ENCODE measurements at regions not wholly inside any gene's neighbourhood (a gene's known extent, or its start where the extent isn't known, plus 50 kb on each side); places are given as distances from the start of the nearest gene placed in this dataset.

GRCh38 chr6:139644821-139645220 is 270.4 kb upstream of the CITED2 start:
- ChIA-PET CTCF (interaction anchor here (1.7 kb wide), 1 partner anchor 17 kb away, joined by 5 read pairs; no protein-coding TSS in a partner anchor), POLR2A (no interaction called here)
- no peak for DNase-seq
- peaks cover 1% of the 10 kb centered on the region for H3K9me3 Mint-ChIP-seq (ENCODE audit: low read depth)
- no peak overlapping the region for H3K27ac Mint-ChIP-seq
- no peak overlapping the region for H3K4me3 Mint-ChIP-seq
- H3K27me3 Mint-ChIP-seq: peaks cover 4% of the 10 kb centered on the region
- no peak for ATAC-seq
- intact Hi-C loops (cut with DNase I, micrococcal nuclease): no loop called here
- H3K36me3 Mint-ChIP-seq (ENCODE audit: low read depth): no peaks in the 10 kb centered on the region
- peaks cover 5% of the 10 kb centered on the region for H3K4me1 Mint-ChIP-seq

GRCh38 chr6:139643986-139644385 is 269.5 kb upstream of the CITED2 start:
- H3K9me3 Mint-ChIP-seq (ENCODE audit: low read depth): peaks cover 1% of the 10 kb centered on the region
- peaks cover 5% of the 10 kb centered on the region for H3K4me1 Mint-ChIP-seq
- no peaks in the 10 kb centered on the region for H3K36me3 Mint-ChIP-seq (ENCODE audit: low read depth)
- ChIA-PET CTCF (interaction anchor here (1.7 kb wide), 1 partner anchor 17 kb away, joined by 5 read pairs; no protein-coding TSS in a partner anchor), POLR2A (no interaction called here)
- no peak overlapping the region for H3K4me3 Mint-ChIP-seq
- ATAC-seq (no peak), DNase-seq (no peak)
- intact Hi-C loops (cut with DNase I, micrococcal nuclease): loop anchor here in 1 of 2 experiments (2.0 kb wide), 1 partner anchor 17 kb away; no protein-coding TSS in a partner anchor
- H3K27me3 Mint-ChIP-seq: peaks cover 3% of the 10 kb centered on the region
- H3K27ac Mint-ChIP-seq: no peak overlapping the region

GRCh38 chr6:139642346-139642745 is 267.9 kb upstream of the CITED2 start:
- H3K4me1 Mint-ChIP-seq: peaks cover 5% of the 10 kb centered on the region
- DNase-seq: no peak
- no peak overlapping the region for H3K4me3 Mint-ChIP-seq
- no peaks in the 10 kb centered on the region for H3K36me3 Mint-ChIP-seq (ENCODE audit: low read depth)
- H3K27me3 Mint-ChIP-seq: peaks cover 3% of the 10 kb centered on the region
- POLR2A ChIA-PET: no interaction called here
- no peak for ATAC-seq
- H3K9me3 Mint-ChIP-seq (ENCODE audit: low read depth): peaks cover 1% of the 10 kb centered on the region
- CTCF ChIA-PET: no interaction called here
- H3K27ac Mint-ChIP-seq: no peak overlapping the region
- intact Hi-C loops (cut with DNase I, micrococcal nuclease): loop anchor here in 1 of 2 experiments (2.0 kb wide), 1 partner anchor 18 kb away; no protein-coding TSS in a partner anchor

- no peak overlapping the region for H3K27ac Mint-ChIP-seq
- intact Hi-C loops (cut with DNase I, micrococcal nuclease): no loop called here
These were observed 266.9 kb upstream of the CITED2 start for GRCh38 chr6:139641376-139641775.

GRCh38 chr6:139640921-139641320 is 266.5 kb upstream of the CITED2 start:
- intact Hi-C loops (cut with DNase I, micrococcal nuclease): no loop called here
- DNase-seq (no peak), ATAC-seq (no peak)
- peaks cover 3% of the 10 kb centered on the region for H3K27me3 Mint-ChIP-seq
- POLR2A ChIA-PET: no interaction called here
- H3K27ac Mint-ChIP-seq: no peak overlapping the region
- no peak overlapping the region for H3K4me3 Mint-ChIP-seq
- CTCF ChIA-PET: no interaction called here
- no peaks in the 10 kb centered on the region for H3K9me3 Mint-ChIP-seq (ENCODE audit: low read depth)
- peaks cover 5% of the 10 kb centered on the region for H3K4me1 Mint-ChIP-seq
- no peaks in the 10 kb centered on the region for H3K36me3 Mint-ChIP-seq (ENCODE audit: low read depth)

More at GRCh38 chr6:139641376-139641775, 266.9 kb upstream of the CITED2 start:
- Mint-ChIP-seq H3K4me3 (no peak overlapping the region), H3K27me3 (peaks cover 3% of the 10 kb centered on the region), H3K4me1 (peaks cover 5% of the 10 kb centered on the region), H3K36me3 (ENCODE audit: low read depth) (no peaks in the 10 kb centered on the region), H3K9me3 (ENCODE audit: low read depth) (no peaks in the 10 kb centered on the region)
- ChIA-PET CTCF (no interaction called here), POLR2A (no interaction called here)
- ATAC-seq (no peak), DNase-seq (no peak)

GRCh38 chr6:139640448-139640847 is 266.0 kb upstream of the CITED2 start:
- DNase-seq: no peak
- Mint-ChIP-seq H3K36me3 (ENCODE audit: low read depth) (no peaks in the 10 kb centered on the region), H3K4me3 (no peak overlapping the region), H3K27ac (no peak overlapping the region), H3K27me3 (peaks cover 3% of the 10 kb centered on the region), H3K4me1 (peaks cover 5% of the 10 kb centered on the region), H3K9me3 (ENCODE audit: low read depth) (no peaks in the 10 kb centered on the region)
- intact Hi-C loops (cut with DNase I, micrococcal nuclease): no loop called here
- CTCF ChIA-PET: no interaction called here
- ATAC-seq: no peak
- POLR2A ChIA-PET: interaction anchor here (0.6 kb wide), 1 partner anchor 31 kb away, joined by 4 read pairs; no protein-coding TSS in a partner anchor

GRCh38 chr6:139639507-139639906 is 265.1 kb upstream of the CITED2 start:
- POLR2A ChIA-PET: no interaction called here
- CTCF ChIA-PET: no interaction called here
- Mint-ChIP-seq H3K4me3 (no peak overlapping the region), H3K4me1 (peaks cover 5% of the 10 kb centered on the region), H3K9me3 (ENCODE audit: low read depth) (no peaks in the 10 kb centered on the region), H3K27me3 (peaks cover 3% of the 10 kb centered on the region), H3K36me3 (ENCODE audit: low read depth) (no peaks in the 10 kb centered on the region), H3K27ac (no peak overlapping the region)
- intact Hi-C loops (cut with DNase I, micrococcal nuclease): no loop called here
- DNase-seq: no peak
- ATAC-seq: no peak

- ATAC-seq (no peak), DNase-seq (no peak)
- H3K9me3 Mint-ChIP-seq (ENCODE audit: low read depth): no peaks in the 10 kb centered on the region
- POLR2A ChIA-PET: no interaction called here
- H3K27me3 Mint-ChIP-seq: peaks cover 3% of the 10 kb centered on the region
- H3K4me1 Mint-ChIP-seq: peaks cover 5% of the 10 kb centered on the region
- CTCF ChIA-PET: no interaction called here
- intact Hi-C loops (cut with DNase I, micrococcal nuclease): no loop called here
- no peaks in the 10 kb centered on the region for H3K36me3 Mint-ChIP-seq (ENCODE audit: low read depth)
- H3K27ac Mint-ChIP-seq: no peak overlapping the region
- H3K4me3 Mint-ChIP-seq: no peak overlapping the region
These were observed 263.9 kb upstream of the CITED2 start for GRCh38 chr6:139638179-139638941.

GRCh38 chr6:139637766-139638165 is 263.3 kb upstream of the CITED2 start:
- ATAC-seq: no peak
- Mint-ChIP-seq H3K4me1 (peaks cover 5% of the 10 kb centered on the region), H3K27ac (no peak overlapping the region), H3K4me3 (no peak overlapping the region), H3K36me3 (ENCODE audit: low read depth) (no peaks in the 10 kb centered on the region), H3K27me3 (peaks cover 3% of the 10 kb centered on the region), H3K9me3 (ENCODE audit: low read depth) (no peaks in the 10 kb centered on the region)
- ChIA-PET CTCF (interaction anchor here (0.6 kb wide), 1 partner anchor 1808 kb away, joined by 3 read pairs; no protein-coding TSS in a partner anchor), POLR2A (no interaction called here)
- intact Hi-C loops (cut with DNase I, micrococcal nuclease): no loop called here
- no peak for DNase-seq

- Mint-ChIP-seq H3K9me3 (ENCODE audit: low read depth) (no peaks in the 10 kb centered on the region), H3K27me3 (peaks cover 2% of the 10 kb centered on the region), H3K27ac (no peak overlapping the region), H3K4me1 (peaks cover 5% of the 10 kb centered on the region), H3K36me3 (ENCODE audit: low read depth) (no peaks in the 10 kb centered on the region), H3K4me3 (no peak overlapping the region)
- ChIA-PET POLR2A (no interaction called here), CTCF (no interaction called here)
- DNase-seq (no peak), ATAC-seq (no peak)
- intact Hi-C loops (cut with DNase I, micrococcal nuclease): no loop called here
These were observed 261.9 kb upstream of the CITED2 start for GRCh38 chr6:139636391-139636790.

- ChIA-PET POLR2A (no interaction called here), CTCF (no interaction called here)
- H3K9me3 Mint-ChIP-seq (ENCODE audit: low read depth): no peaks in the 10 kb centered on the region
- intact Hi-C loops (cut with DNase I, micrococcal nuclease): no loop called here
- DNase-seq (no peak), ATAC-seq (no peak)
- no peak overlapping the region for H3K27ac Mint-ChIP-seq
- peaks cover 2% of the 10 kb centered on the region for H3K27me3 Mint-ChIP-seq
- no peaks in the 10 kb centered on the region for H3K36me3 Mint-ChIP-seq (ENCODE audit: low read depth)
- no peak overlapping the region for H3K4me3 Mint-ChIP-seq
- H3K4me1 Mint-ChIP-seq: peaks cover under 1% of the 10 kb centered on the region
These were observed 261.1 kb upstream of the CITED2 start for GRCh38 chr6:139635401-139636130.

- ChIA-PET POLR2A (no interaction called here), CTCF (interaction anchor here (0.6 kb wide), 1 partner anchor 258 kb away, joined by 5 read pairs; the partner anchor contains the start of gene CITED2)
- intact Hi-C loops (cut with DNase I, micrococcal nuclease): no loop called here
- Mint-ChIP-seq H3K4me1 (no peaks in the 10 kb centered on the region), H3K9me3 (ENCODE audit: low read depth) (no peaks in the 10 kb centered on the region), H3K4me3 (no peak overlapping the region), H3K27ac (no peak overlapping the region), H3K27me3 (peaks cover 11% of the 10 kb centered on the region), H3K36me3 (ENCODE audit: low read depth) (no peaks in the 10 kb centered on the region)
- ATAC-seq (no peak), DNase-seq (no peak)
These were observed 258.4 kb upstream of the CITED2 start for GRCh38 chr6:139632840-139633239.
